WTC11 (cell line): ENCODE measurements at regions not wholly inside any gene's neighbourhood (a gene's known extent, or its start where the extent isn't known, plus 50 kb on each side); places are given as distances from the start of the nearest gene placed in this dataset.

Experiments
- ATAC-seq: fragments of 200-7000 bp; cut with Tn5 transposase; 2 replicates; pipeline ENCODE4 v1.10.0; 2021; ENCODE audit warnings: mild to moderate bottlenecking, moderate library complexity
- CTCF ChIA-PET: fragments of 300-600 bp; sonication (Branson Sonifier 250); formaldehyde crosslinking; loops from one replicate; lab custom pipeline; 2021; ENCODE audit warnings: antibody characterized with exemption; lab: Charles Lee
- POLR2A ChIA-PET: fragments of 350-600 bp; sonication (Branson Sonifier 250); formaldehyde crosslinking; loops from one replicate; lab custom pipeline; 2021; ENCODE audit warnings: antibody characterized with exemption; lab: Charles Lee
- DNase-seq: peaks from one replicate; pipeline ENCODE4 v3.0.0; 2021; ENCODE audit warnings: low spot score
- H3K27ac Mint-ChIP-seq: 2 replicates; pipeline ENCODE4 v1.8.0; 2021; ENCODE audit warnings: mixed read lengths
- H3K27me3 Mint-ChIP-seq: 2 replicates; pipeline ENCODE4 v1.8.0; 2021; ENCODE audit warnings: low read depth, mild to moderate bottlenecking, moderate library complexity, mixed read lengths
- H3K36me3 Mint-ChIP-seq: 2 replicates; pipeline ENCODE4 v1.8.0; 2021; ENCODE audit warnings: mixed read lengths
- H3K4me1 Mint-ChIP-seq: 2 replicates; pipeline ENCODE4 v1.8.0; 2022; ENCODE audit warnings: mixed read lengths
- H3K4me3 Mint-ChIP-seq: 2 replicates; pipeline ENCODE4 v1.8.0; 2021; ENCODE audit warnings: mild to moderate bottlenecking, moderate library complexity, mixed read lengths
- H3K9me3 Mint-ChIP-seq: 2 replicates; pipeline ENCODE4 v1.8.0; 2021; ENCODE audit warnings: mixed read lengths
- CDX4 ChIP-seq: fragments of 250-450 bp; sonication (Bioruptor Pico); IDR thresholded peaks from 2 replicates; pipeline ENCODE4 v1.9.0; 2021; ENCODE audit warnings: moderate library complexity, mild to moderate bottlenecking, inconsistent platforms, borderline replicate concordance
- CREM ChIP-seq: sonication (generic); formaldehyde crosslinking; IDR thresholded peaks from 2 replicates; pipeline ENCODE4 v1.8.1; 2022; ENCODE audit warnings: mild to moderate bottlenecking, missing genetic modification reagents, moderate library complexity
- ELF4 ChIP-seq: sonication (generic); formaldehyde crosslinking; IDR thresholded peaks from 2 replicates; pipeline ENCODE4 v1.8.1; 2022; ENCODE audit warnings: low read depth, mild to moderate bottlenecking, moderate library complexity, missing genetic modification reagents
- ETV6 ChIP-seq: sonication (generic); formaldehyde crosslinking; IDR thresholded peaks from 2 replicates; pipeline ENCODE4 v1.8.1; 2022; ENCODE audit warnings: mild to moderate bottlenecking, missing genetic modification reagents
- JUN ChIP-seq: sonication (generic); formaldehyde crosslinking; IDR thresholded peaks from 2 replicates; pipeline ENCODE4 v1.8.0; 2023; ENCODE audit warnings: mild to moderate bottlenecking, missing genetic modification reagents
- KAT7 ChIP-seq: sonication (generic); formaldehyde crosslinking; IDR thresholded peaks from 2 replicates; pipeline ENCODE4 v1.8.1; 2023; ENCODE audit warnings: missing genetic modification reagents, mild to moderate bottlenecking, borderline replicate concordance
- NFE2L1 ChIP-seq: sonication (generic); formaldehyde crosslinking; IDR thresholded peaks from 2 replicates; pipeline ENCODE4 v1.8.1; 2023; ENCODE audit warnings: missing genetic modification reagents
- PRDM15 ChIP-seq: sonication (generic); formaldehyde crosslinking; IDR thresholded peaks from 2 replicates; pipeline ENCODE4 v1.8.0; 2022; ENCODE audit warnings: missing genetic modification reagents
- USF2 ChIP-seq: sonication (generic); formaldehyde crosslinking; IDR thresholded peaks from 2 replicates; pipeline ENCODE4 v1.8.1; 2023; ENCODE audit warnings: mild to moderate bottlenecking, missing genetic modification reagents, moderate library complexity
- ZNF396 ChIP-seq: fragments of 250-450 bp; sonication (Bioruptor Pico); IDR thresholded peaks from 2 replicates; pipeline ENCODE4 v1.8.0; 2021; ENCODE audit warnings: mild to moderate bottlenecking, moderate library complexity, borderline replicate concordance
- ZNF425 ChIP-seq: fragments of 250-450 bp; sonication (Bioruptor Pico); conservative IDR thresholded peaks from 2 replicates; pipeline ENCODE4 v1.9.0; 2021; ENCODE audit warnings: mild to moderate bottlenecking
- TF ChIP-seq, protein P1 (sequence below): fragments of 250-450 bp; sonication (Bioruptor Pico); IDR thresholded peaks from 2 replicates; pipeline ENCODE4 v2.1.2; 2022; ENCODE audit warnings: mild to moderate bottlenecking, moderate library complexity
- TF ChIP-seq, protein P2 (sequence below): sonication (generic); formaldehyde crosslinking; IDR thresholded peaks from 2 replicates; pipeline ENCODE4 v1.8.1; 2023; ENCODE audit warnings: mild to moderate bottlenecking, missing genetic modification reagents, borderline replicate concordance
- TF ChIP-seq, protein P3 (sequence below): sonication (generic); formaldehyde crosslinking; IDR thresholded peaks from 2 replicates; pipeline ENCODE4 v1.8.1; 2022; ENCODE audit warnings: mild to moderate bottlenecking, moderate library complexity, missing genetic modification reagents
- TF ChIP-seq, protein P4 (sequence below): fragments of 250-450 bp; sonication (Bioruptor Pico); IDR thresholded peaks from 2 replicates; pipeline ENCODE4 v1.9.0; 2021; ENCODE audit warnings: mild to moderate bottlenecking, borderline replicate concordance

DNA sequence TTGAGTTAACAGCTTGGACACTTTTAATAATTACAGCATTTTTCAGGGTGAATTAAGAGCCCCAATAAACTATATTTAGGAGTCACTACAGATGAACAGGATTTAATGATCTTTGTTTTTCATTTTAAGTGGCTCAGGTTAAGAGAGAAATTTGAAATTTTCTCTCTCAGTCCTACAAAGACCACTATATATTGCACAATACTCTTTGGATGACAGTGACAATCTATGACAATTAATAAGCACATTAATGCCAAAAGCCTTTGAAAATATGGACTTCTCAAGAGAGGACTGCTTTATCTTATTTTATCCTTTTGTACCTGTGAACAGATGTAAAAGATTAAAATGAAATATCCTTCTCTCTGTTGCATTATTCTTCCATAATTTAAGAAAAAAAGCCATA, 151.1 kb upstream of the IRX5 start (continued):
- TF ChIP-seq ZNF425 (CRISPR knock-in tag) (no peak), CDX4 (CRISPR knock-in tag) (no peak), ETV6 (no peak), KAT7 (CRISPR knock-in tag) (no peak), ZNF396 (CRISPR knock-in tag) (no peak), USF2 (CRISPR knock-in tag) (no peak), ELF4 (no peak), JUN (CRISPR knock-in tag) (no peak)
- TF ChIP-seq, all 79 proteins: peak for 0

DNA sequence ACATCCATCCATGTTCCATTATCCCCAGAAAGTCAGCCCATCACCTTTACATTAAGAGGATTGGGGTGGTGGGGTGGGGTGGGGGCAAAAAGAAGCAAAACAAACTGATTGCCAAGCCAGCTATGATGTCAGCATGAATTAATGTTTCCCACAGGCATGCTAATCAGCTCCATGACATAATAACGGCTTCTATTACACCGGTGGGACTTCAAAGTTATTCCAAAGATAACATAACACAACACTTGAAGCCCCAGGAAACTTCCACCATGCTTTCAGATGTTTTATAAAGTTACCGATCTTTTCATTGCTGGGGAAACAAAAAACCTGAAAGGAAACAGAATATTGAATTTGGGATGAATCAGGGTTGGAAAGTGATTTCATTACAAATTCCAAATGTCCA, 155.9 kb upstream of the IRX5 start:
- POLR2A ChIA-PET = no interaction called here
- Mint-ChIP-seq H3K9me3 (peaks cover 14% of the 10 kb centered on the region), H3K27ac (no peak overlapping the region), H3K27me3 (no peaks in the 10 kb centered on the region), H3K4me1 (no peaks in the 10 kb centered on the region), H3K4me3 (no peak overlapping the region), H3K36me3 (no peaks in the 10 kb centered on the region)
- CTCF ChIA-PET = no interaction called here
- ATAC-seq = no peak
- no peak for DNase-seq
- TF ChIP-seq ZNF425 (CRISPR knock-in tag) (no peak), NFE2L1 (CRISPR knock-in tag) (no peak), CREM (CRISPR knock-in tag) (no peak), PRDM15 (CRISPR knock-in tag) (no peak)
- TF ChIP-seq, protein P1, sequence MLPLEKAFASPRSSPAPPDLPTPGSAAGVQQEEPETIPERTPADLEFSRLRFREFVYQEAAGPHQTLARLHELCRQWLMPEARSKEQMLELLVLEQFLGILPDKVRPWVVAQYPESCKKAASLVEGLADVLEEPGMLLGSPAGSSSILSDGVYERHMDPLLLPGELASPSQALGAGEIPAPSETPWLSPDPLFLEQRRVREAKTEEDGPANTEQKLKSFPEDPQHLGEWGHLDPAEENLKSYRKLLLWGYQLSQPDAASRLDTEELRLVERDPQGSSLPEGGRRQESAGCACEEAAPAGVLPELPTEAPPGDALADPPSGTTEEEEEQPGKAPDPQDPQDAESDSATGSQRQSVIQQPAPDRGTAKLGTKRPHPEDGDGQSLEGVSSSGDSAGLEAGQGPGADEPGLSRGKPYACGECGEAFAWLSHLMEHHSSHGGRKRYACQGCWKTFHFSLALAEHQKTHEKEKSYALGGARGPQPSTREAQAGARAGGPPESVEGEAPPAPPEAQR (CRISPR knock-in tag) = no peak
- TF ChIP-seq, protein P2, sequence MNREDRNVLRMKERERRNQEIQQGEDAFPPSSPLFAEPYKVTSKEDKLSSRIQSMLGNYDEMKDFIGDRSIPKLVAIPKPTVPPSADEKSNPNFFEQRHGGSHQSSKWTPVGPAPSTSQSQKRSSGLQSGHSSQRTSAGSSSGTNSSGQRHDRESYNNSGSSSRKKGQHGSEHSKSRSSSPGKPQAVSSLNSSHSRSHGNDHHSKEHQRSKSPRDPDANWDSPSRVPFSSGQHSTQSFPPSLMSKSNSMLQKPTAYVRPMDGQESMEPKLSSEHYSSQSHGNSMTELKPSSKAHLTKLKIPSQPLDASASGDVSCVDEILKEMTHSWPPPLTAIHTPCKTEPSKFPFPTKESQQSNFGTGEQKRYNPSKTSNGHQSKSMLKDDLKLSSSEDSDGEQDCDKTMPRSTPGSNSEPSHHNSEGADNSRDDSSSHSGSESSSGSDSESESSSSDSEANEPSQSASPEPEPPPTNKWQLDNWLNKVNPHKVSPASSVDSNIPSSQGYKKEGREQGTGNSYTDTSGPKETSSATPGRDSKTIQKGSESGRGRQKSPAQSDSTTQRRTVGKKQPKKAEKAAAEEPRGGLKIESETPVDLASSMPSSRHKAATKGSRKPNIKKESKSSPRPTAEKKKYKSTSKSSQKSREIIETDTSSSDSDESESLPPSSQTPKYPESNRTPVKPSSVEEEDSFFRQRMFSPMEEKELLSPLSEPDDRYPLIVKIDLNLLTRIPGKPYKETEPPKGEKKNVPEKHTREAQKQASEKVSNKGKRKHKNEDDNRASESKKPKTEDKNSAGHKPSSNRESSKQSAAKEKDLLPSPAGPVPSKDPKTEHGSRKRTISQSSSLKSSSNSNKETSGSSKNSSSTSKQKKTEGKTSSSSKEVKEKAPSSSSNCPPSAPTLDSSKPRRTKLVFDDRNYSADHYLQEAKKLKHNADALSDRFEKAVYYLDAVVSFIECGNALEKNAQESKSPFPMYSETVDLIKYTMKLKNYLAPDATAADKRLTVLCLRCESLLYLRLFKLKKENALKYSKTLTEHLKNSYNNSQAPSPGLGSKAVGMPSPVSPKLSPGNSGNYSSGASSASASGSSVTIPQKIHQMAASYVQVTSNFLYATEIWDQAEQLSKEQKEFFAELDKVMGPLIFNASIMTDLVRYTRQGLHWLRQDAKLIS (CRISPR knock-in tag) = no peak
- TF ChIP-seq, protein P3, sequence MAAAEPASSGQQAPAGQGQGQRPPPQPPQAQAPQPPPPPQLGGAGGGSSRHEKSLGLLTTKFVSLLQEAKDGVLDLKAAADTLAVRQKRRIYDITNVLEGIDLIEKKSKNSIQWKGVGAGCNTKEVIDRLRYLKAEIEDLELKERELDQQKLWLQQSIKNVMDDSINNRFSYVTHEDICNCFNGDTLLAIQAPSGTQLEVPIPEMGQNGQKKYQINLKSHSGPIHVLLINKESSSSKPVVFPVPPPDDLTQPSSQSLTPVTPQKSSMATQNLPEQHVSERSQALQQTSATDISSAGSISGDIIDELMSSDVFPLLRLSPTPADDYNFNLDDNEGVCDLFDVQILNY = no peak
- TF ChIP-seq, protein P4, sequence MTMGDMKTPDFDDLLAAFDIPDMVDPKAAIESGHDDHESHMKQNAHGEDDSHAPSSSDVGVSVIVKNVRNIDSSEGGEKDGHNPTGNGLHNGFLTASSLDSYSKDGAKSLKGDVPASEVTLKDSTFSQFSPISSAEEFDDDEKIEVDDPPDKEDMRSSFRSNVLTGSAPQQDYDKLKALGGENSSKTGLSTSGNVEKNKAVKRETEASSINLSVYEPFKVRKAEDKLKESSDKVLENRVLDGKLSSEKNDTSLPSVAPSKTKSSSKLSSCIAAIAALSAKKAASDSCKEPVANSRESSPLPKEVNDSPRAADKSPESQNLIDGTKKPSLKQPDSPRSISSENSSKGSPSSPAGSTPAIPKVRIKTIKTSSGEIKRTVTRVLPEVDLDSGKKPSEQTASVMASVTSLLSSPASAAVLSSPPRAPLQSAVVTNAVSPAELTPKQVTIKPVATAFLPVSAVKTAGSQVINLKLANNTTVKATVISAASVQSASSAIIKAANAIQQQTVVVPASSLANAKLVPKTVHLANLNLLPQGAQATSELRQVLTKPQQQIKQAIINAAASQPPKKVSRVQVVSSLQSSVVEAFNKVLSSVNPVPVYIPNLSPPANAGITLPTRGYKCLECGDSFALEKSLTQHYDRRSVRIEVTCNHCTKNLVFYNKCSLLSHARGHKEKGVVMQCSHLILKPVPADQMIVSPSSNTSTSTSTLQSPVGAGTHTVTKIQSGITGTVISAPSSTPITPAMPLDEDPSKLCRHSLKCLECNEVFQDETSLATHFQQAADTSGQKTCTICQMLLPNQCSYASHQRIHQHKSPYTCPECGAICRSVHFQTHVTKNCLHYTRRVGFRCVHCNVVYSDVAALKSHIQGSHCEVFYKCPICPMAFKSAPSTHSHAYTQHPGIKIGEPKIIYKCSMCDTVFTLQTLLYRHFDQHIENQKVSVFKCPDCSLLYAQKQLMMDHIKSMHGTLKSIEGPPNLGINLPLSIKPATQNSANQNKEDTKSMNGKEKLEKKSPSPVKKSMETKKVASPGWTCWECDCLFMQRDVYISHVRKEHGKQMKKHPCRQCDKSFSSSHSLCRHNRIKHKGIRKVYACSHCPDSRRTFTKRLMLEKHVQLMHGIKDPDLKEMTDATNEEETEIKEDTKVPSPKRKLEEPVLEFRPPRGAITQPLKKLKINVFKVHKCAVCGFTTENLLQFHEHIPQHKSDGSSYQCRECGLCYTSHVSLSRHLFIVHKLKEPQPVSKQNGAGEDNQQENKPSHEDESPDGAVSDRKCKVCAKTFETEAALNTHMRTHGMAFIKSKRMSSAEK (CRISPR knock-in tag) = no peak
